Right cardiac atrium (tissue), 5 donors: ENCODE measurements at regions not wholly inside any gene's neighbourhood (a gene's known extent, or its start where the extent isn't known, plus 50 kb on each side); places are given as distances from the start of the nearest gene placed in this dataset.
"Not testable (repeated sequence)": the region's sequence is repeated elsewhere in the genome, so short reads cannot be mapped to it uniquely, and the experiment has no call there.

Experiments used
- ATAC-seq, 2 donors: fragments of 200-7000 bp; cut with Tn5 transposase; one replicate each; pipeline versions ENCODE4 v1.8.0 to v1.9.1; 2020; ENCODE audit warnings: moderate library complexity in 2 of 2, mild to moderate bottlenecking in 1 of 2
- DNase-seq, 3 donors: peaks; one replicate each; pipeline ENCODE4 v3.0.0-alpha.2; 2020
- H3K27ac ChIP-seq: one replicate; pipeline ENCODE4 v1.5.1; 2013; ENCODE audit warnings: mild to moderate bottlenecking, low read length, control low read depth, moderate library complexity
- H3K27me3 ChIP-seq: one replicate; pipeline ENCODE4 v1.6.1; 2013; ENCODE audit not compliant: control insufficient read depth, insufficient read depth
- H3K4me1 ChIP-seq: one replicate; pipeline ENCODE4 v1.6.1; 2013; ENCODE audit warnings: low read length; ENCODE audit not compliant: control insufficient read depth, insufficient read depth
- H3K4me3 ChIP-seq: one replicate; pipeline ENCODE4 v1.5.1; 2013; ENCODE audit warnings: low read length, control low read depth
- H3K9me3 ChIP-seq: one replicate; pipeline ENCODE4 v1.6.1; 2013; ENCODE audit warnings: low read length; ENCODE audit not compliant: control insufficient read depth
- WGBS: extraction: QIAGEN DNeasy Blood & Tissue Kit; methylation state at CpG from one replicate; pipeline ENCODE4 v1.1.7; 2013; 5-methylcytosine and 5-hydroxymethylcytosine counted together
- intact Hi-C, 4 donors: fragments of 100-400 bp; cut with DNase I; formaldehyde crosslinking; loops; one replicate each; pipeline versions ENCODE4 v1.11.0 to v1.14.0; 2022 to 2023
- donor health status: healthy with polysubstance abuse.
- donor health status: DM: no; HTN: yes; CAD: no.
- donor health status: DM: no; HTN: no; CAD: no.
- donor health status: DM: no; HTN: yes; CAD: no; lungs with severe emphysema.
- donor health status: DM: yes; HTN: yes; CAD: no.

DNA sequence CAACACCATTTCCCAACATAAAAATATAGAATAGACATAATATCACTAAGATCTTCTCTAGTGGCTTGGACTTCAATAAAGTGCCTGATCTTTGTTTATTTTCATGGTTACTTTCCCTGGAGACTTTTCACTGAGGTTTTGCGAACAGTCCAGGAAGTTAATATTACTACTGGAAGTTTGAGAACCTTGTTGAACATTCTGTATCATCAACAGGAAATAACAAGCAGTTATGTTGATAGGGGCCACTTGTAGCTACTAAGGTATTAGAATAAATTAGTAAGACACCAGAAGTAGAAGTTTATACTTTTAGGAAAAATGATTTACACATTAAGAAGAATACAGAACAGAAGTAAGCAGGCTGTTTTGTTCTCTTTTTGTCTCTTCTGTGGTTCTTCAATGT lies 180.2 kb downstream of the TFAP2B start:
- H3K27me3 ChIP-seq, result no peaks in the 10 kb centered on the region
- no peaks in the 10 kb centered on the region for H3K9me3 ChIP-seq
- 63% methylated on average over 1 of the region's 1 CpG for WGBS
- no peak for DNase-seq
- H3K4me3 ChIP-seq, result no peak overlapping the region
- no peak for ATAC-seq
- no peaks in the 10 kb centered on the region for H3K4me1 ChIP-seq
- intact Hi-C loops, result no loop called here
- H3K27ac ChIP-seq, result no peak overlapping the region

DNA sequence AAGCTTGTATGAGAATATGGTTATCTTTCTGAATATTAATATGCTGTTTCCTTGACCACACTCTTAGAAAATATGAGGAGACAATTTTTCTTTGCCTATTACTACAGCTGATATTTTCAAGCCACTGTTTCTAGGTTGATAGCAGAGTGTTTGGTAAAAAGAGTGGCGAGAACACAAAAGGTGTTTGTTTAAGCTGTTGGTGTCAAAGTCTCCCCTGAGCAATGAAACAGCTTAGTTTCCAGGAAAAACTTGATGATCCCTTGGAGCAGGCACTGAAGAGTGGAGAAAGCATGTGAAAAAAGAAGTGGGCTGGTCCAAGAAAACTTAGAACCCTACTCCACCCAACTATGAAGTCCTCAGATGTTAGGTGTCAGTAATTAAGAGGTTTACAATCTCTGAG lies 182.7 kb downstream of the TFAP2B start:
- Histone ChIP-seq H3K27ac (no peak overlapping the region), H3K4me3 (no peak overlapping the region), H3K4me1 (no peaks in the 10 kb centered on the region), H3K27me3 (no peaks in the 10 kb centered on the region), H3K9me3 (no peaks in the 10 kb centered on the region)
- no peak for ATAC-seq
- WGBS, result 73% methylated on average over 1 of the region's 1 CpG
- intact Hi-C loops, result no loop called here
- DNase-seq, result no peak

DNA sequence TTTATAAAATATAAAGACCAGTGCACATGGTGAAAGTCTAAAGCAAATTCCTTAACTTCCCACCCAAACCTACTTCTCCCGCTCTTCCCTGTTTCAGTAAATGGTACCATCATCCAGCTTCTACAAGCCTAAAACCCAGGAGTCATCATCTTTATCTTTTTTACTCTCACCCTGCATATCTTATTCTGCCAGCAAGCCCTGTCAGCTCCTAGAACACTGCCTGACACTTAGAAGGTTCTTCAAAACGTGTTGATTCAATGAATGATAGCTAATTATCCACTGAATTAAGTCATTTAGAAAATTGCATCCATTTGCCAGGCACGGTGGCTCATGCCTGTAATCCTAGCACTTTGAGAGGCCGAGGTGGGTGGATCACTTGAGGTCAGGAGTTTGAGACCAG lies 185.7 kb downstream of the TFAP2B start:
- H3K9me3 ChIP-seq, result no peaks in the 10 kb centered on the region
- no peaks in the 10 kb centered on the region for H3K27me3 ChIP-seq
- no peak overlapping the region for H3K4me3 ChIP-seq
- no peak for ATAC-seq
- intact Hi-C loops, result no loop called here
- H3K27ac ChIP-seq, result no peak overlapping the region
- WGBS, result 60% methylated on average over 4 of the region's 4 CpGs
- no peak for DNase-seq
- no peaks in the 10 kb centered on the region for H3K4me1 ChIP-seq

DNA sequence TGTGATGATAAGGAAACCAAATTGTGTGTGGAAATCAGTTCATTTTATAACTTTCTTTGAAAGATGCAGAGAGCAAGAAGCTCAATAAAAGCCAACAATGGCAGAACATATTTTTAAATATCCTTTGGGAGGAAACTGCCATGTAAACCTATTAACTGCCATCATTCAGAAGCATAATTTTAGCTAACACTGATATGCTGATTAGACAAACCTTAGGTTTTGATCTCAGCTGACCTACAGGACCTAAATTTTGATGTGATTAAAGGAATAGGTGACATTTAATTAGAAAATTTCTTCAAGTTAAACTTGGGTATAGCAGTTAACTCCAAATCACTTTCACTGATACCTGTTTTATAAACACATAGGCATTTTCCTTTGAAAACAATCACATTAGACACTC lies 187.1 kb downstream of the TFAP2B start:
- intact Hi-C loops, result no loop called here
- DNase-seq (no peak), ATAC-seq (no peak)
- Histone ChIP-seq H3K9me3 (no peaks in the 10 kb centered on the region), H3K4me1 (no peaks in the 10 kb centered on the region), H3K27me3 (no peaks in the 10 kb centered on the region), H3K27ac (no peak overlapping the region), H3K4me3 (no peak overlapping the region)

DNA sequence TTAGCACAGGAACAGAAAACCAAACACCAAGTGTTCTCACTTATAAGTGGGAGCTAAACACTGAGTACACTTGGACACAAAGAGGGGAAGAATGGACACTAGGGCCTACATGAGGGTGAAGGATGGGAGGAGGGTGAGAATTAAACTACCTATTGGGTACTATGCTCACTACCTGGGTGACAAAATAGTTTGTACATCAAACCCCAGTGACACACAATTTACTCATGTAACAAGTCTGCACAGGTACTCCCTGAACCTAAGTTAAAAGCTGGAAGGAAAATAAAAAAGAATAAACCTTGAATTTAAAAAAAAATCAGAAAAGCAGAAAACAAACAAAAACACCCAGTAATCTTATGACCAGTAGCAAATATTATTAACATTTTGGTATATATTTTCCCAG lies 188.6 kb downstream of the TFAP2B start:
- intact Hi-C loops, result no loop called here
- DNase-seq (no peak), ATAC-seq (no peak)
- Histone ChIP-seq H3K27ac (no peak overlapping the region), H3K4me1 (no peaks in the 10 kb centered on the region), H3K27me3 (no peaks in the 10 kb centered on the region), H3K9me3 (no peaks in the 10 kb centered on the region), H3K4me3 (no peak overlapping the region)

DNA sequence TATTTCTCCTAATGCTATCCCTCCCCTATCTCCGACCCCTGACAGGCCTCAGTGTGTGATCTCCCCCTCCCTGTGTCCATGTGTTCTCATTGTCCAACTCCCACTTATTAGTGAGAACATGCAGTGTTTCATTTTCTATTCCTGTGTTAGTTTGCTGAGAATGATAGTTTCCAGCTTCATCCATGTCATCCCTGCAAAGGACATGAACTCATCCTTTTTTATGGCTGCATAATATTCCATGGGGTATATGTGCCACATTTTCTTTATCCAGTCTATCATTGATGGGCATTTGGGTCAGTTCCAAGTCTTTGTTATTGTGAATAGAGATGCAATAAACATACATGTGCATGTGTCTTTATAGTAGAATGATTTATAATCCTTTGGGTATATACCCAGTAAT lies 190.0 kb downstream of the TFAP2B start:
- intact Hi-C loops, DNase-seq, H3K27me3 ChIP-seq, ATAC-seq, H3K4me3 ChIP-seq, H3K4me1 ChIP-seq, H3K27ac ChIP-seq, H3K9me3 ChIP-seq: not testable (repeated sequence)
- WGBS, result 87% methylated on average over 1 of the region's 1 CpG

DNA sequence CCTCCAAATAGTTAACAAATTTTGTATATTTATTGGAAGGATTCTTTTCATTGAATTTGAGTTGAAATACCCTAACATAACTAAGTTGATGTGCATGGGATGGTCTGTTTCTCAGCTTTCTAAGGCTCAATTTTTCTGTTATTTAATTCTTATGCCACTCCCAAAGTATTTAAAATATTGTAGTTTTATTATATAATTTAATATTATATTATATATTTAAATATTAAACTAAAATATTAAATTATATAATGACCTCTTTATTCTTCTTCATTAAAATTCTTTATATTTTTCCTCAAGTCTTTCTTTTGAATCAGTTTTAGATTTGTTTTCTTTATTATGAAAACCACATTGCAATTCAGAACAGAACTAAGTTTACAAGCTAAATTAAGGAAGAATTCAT lies 194.7 kb downstream of the TFAP2B start:
- ATAC-seq, result no peak

DNA sequence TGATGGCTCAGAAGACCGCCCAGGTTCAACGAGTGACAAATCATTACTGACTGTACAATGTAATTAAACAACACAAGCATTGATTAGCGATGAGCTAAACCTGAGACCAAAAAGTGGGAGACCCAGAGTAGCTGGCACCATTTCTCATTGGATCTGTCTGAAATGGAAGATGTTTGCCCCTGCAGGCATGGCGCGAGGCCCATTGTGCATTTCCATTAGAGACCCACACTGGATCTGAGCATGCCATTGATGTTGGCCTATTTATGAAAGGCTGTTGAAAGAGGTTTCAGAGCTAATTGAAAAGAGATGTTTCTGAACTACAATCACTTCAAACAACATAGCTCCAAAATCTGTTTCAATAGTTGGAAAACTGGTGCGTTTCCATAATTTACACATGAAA lies 196.7 kb downstream of the TFAP2B start:
- intact Hi-C loops, result no loop called here
- Histone ChIP-seq H3K27me3 (no peaks in the 10 kb centered on the region), H3K4me3 (no peak overlapping the region), H3K27ac (no peak overlapping the region), H3K4me1 (no peaks in the 10 kb centered on the region), H3K9me3 (no peaks in the 10 kb centered on the region)
- DNase-seq (no peak), ATAC-seq (no peak)
- WGBS, result 90% methylated on average over 6 of the region's 6 CpGs

More for the DNA sequence above, 194.7 kb downstream of the TFAP2B start:
- Histone ChIP-seq H3K4me1 (no peaks in the 10 kb centered on the region), H3K4me3 (no peak overlapping the region), H3K27me3 (no peaks in the 10 kb centered on the region), H3K9me3 (no peaks in the 10 kb centered on the region), H3K27ac (no peak overlapping the region)
- DNase-seq, result no peak
- intact Hi-C loops, result no loop called here

DNA sequence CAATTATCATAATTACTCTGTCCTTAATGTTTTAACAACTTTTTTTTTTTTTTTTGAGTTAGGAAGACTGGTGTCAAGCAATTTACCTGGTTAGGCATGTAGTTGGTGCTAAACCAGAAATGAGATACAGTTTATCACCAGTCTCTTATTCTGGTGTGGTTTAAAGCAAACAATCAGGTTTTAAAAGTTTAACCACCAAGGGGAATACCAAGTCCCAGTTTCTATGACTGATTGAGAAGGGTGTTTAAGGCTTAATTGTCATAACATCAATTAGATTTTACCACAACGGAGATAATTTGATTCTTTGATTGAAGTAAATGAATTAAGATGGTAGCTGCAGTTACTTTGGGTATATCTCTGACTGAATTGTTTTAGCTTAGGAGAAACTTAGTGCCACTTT lies 197.8 kb downstream of the TFAP2B start:
- no peak overlapping the region for H3K4me3 ChIP-seq
- no peak for DNase-seq
- H3K4me1 ChIP-seq, result no peaks in the 10 kb centered on the region
- intact Hi-C loops, result no loop called here
- no peak overlapping the region for H3K27ac ChIP-seq
- no peaks in the 10 kb centered on the region for H3K27me3 ChIP-seq
- H3K9me3 ChIP-seq, result no peaks in the 10 kb centered on the region
- 76% methylated on average over 1 of the region's 1 CpG for WGBS
- no peak for ATAC-seq

DNA sequence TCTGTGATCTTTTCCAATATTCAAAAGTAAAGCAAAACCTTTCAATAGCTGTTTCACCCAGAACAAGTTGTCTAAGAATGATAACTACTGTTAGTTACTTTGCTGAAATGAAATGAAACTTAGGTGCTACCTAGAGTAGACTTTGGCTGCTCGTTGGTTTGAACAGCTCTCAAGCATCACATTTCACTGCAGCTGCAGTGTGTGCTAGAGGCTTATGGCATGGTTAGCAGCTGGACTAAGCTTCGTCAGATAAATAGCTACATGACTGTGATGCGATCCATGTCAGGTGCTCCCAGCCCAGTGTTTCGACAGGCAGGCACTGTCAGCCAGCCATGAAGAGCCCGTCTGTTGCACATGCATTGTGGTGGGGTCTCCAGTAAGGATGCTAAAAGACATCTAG lies 201.1 kb downstream of the TFAP2B start:
- Histone ChIP-seq H3K27me3 (no peaks in the 10 kb centered on the region), H3K9me3 (no peaks in the 10 kb centered on the region), H3K4me3 (no peak overlapping the region), H3K27ac (no peak overlapping the region), H3K4me1 (no peaks in the 10 kb centered on the region)
- ATAC-seq (no peak), DNase-seq (no peak)
- intact Hi-C loops, result no loop called here
- 62% methylated on average over 5 of the region's 5 CpGs for WGBS

DNA sequence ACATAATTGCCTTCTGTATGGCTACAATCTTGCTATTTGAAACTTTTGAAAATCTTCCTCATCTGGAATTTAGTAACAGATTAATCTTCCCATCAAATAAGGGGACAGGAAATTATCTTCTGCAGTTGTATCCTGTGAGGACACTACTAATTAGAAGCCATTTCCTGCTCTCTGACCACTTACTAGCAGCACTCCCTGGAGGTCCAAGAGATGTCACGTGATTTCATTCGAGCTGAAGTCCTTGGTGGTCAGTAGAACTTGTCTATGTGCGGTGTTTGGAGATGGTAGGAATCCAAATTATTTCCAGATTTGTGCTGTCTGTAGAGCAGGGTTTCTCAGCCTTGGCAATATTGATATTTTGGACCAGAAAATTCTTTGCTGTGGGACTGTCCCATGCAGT lies 202.5 kb downstream of the TFAP2B start:
- ATAC-seq (no peak), DNase-seq (no peak)
- no peaks in the 10 kb centered on the region for H3K4me1 ChIP-seq
- no peaks in the 10 kb centered on the region for H3K9me3 ChIP-seq
- 58% methylated on average over 3 of the region's 3 CpGs for WGBS
- H3K27ac ChIP-seq, result no peak overlapping the region
- no peaks in the 10 kb centered on the region for H3K27me3 ChIP-seq
- intact Hi-C loops, result no loop called here
- H3K4me3 ChIP-seq, result no peak overlapping the region

DNA sequence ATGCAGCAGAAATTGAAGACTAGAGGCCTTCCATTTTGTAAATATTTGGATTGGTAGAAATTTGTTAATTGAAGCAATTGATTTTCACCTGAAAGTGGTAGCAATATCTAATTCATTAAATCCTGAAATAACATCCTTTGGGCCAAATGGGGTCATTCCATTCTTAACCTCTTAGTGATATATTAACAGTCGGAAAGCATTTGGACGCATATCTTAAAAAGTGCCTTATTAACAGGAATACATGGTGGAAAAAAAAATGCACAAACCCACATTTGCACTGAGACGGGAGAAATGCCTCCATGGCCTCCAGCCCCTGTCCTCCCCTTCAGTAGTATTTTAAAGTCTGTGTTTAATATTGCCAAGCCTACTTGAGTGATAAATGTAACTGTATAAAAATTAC lies 205.5 kb downstream of the TFAP2B start:
- ATAC-seq (no peak), DNase-seq (no peak)
- H3K27me3 ChIP-seq, result no peaks in the 10 kb centered on the region
- intact Hi-C loops, result no loop called here
- no peaks in the 10 kb centered on the region for H3K4me1 ChIP-seq
- no peak overlapping the region for H3K4me3 ChIP-seq
- H3K9me3 ChIP-seq, result no peaks in the 10 kb centered on the region
- no peak overlapping the region for H3K27ac ChIP-seq
- 83% methylated on average over 3 of the region's 3 CpGs for WGBS
